ENCODE measurements at regions not wholly inside any gene's neighbourhood (a gene's known extent, or its start where the extent isn't known, plus 50 kb on each side); places are given as distances from the start of the nearest gene placed in this dataset.

GRCh38 chr18:14917311-14917710 is 169.3 kb downstream of the ANKRD30B start:
- TF ChIP-seq CTCF (IDR thresholded peaks at IDR 0.05) = no peak
- TF ChIP-seq, protein P1, sequence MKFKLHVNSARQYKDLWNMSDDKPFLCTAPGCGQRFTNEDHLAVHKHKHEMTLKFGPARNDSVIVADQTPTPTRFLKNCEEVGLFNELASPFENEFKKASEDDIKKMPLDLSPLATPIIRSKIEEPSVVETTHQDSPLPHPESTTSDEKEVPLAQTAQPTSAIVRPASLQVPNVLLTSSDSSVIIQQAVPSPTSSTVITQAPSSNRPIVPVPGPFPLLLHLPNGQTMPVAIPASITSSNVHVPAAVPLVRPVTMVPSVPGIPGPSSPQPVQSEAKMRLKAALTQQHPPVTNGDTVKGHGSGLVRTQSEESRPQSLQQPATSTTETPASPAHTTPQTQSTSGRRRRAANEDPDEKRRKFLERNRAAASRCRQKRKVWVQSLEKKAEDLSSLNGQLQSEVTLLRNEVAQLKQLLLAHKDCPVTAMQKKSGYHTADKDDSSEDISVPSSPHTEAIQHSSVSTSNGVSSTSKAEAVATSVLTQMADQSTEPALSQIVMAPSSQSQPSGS (CRISPR knock-in tag; IDR thresholded peaks at IDR 0.05; ENCODE audit: borderline replicate concordance, low read depth) = no peak
- no peak for TF ChIP-seq ZNF423 (CRISPR knock-in tag; IDR thresholded peaks at IDR 0.05)
- TF ChIP-seq CREM (CRISPR knock-in tag; IDR thresholded peaks at IDR 0.05) = no peak
- no peak for TF ChIP-seq NR1H2 (CRISPR knock-in tag; IDR thresholded peaks at IDR 0.05)
- TF ChIP-seq ZNF138 (CRISPR knock-in tag; conservative IDR thresholded peaks at IDR 0.05) = no peak
- no peak for TF ChIP-seq E2F4 (CRISPR knock-in tag; IDR thresholded peaks at IDR 0.05; ENCODE audit: borderline replicate concordance, low read depth)
- no peak for TF ChIP-seq TCF7 (CRISPR knock-in tag; IDR thresholded peaks at IDR 0.05; ENCODE audit: low read depth)
- no peak for TF ChIP-seq OVOL2 (CRISPR knock-in tag; IDR thresholded peaks at IDR 0.05; ENCODE audit: borderline replicate concordance)
- no peak for TF ChIP-seq USF2 (CRISPR knock-in tag; IDR thresholded peaks at IDR 0.05)

Measured in WTC11 (cell line).